Esophagus squamous epithelium (tissue), 5 donors: ENCODE measurements at regions not wholly inside any gene's neighbourhood (a gene's known extent, or its start where the extent isn't known, plus 50 kb on each side); places are given as distances from the start of the nearest gene placed in this dataset.

ENCODE experiments used
- DNase-seq: peaks from one replicate; lab custom pipeline; 2025; lab: John Stamatoyannopoulos, UW
- H3K27ac ChIP-seq, 4 donors: fragments of 200-600 bp; sonication (generic); one replicate each; pipeline ENCODE4 v1.5.1; 2016 to 2019; ENCODE audit warnings: mild to moderate bottlenecking in 1 of 4
- H3K27me3 ChIP-seq, 4 donors: fragments of 200-600 bp; sonication (generic); 1 replicate in 3 of 4; 2 replicates in 1 of 4; pipeline versions ENCODE4 v1.5.1 to v1.6.0; 2017 to 2021; ENCODE audit warnings: antibody characterized with exemption in 1 of 4
- H3K36me3 ChIP-seq, 3 donors: fragments of 200-600 bp; sonication (generic); one replicate each; pipeline ENCODE4 v1.5.1; 2016 to 2019
- H3K4me1 ChIP-seq, 3 donors: fragments of 200-600 bp; sonication (generic); one replicate each; pipeline ENCODE4 v1.5.1; 2017 to 2019
- H3K4me3 ChIP-seq, 4 donors: fragments of 200-600 bp; sonication (generic); 1 replicate in 3 of 4; 2 replicates in 1 of 4; pipeline ENCODE4 v1.5.1; 2016 to 2019; ENCODE audit warnings: mild to moderate bottlenecking in 2 of 4, moderate library complexity in 1 of 4
- H3K9me3 ChIP-seq, 3 donors: fragments of 200-600 bp; sonication (generic); one replicate each; pipeline ENCODE4 v1.5.1; 2016 to 2019
- CTCF ChIP-seq, 6 experiments: fragments of 450-650 bp in 4 of 6; fragments of 200-600 bp in 2 of 6; sonication (generic) in 2 of 6; IDR thresholded peaks; one replicate each; pipeline ENCODE4 v1.5.1; 2016 to 2019; ENCODE audit warnings: antibody characterized with exemption in 6 of 6, mild to moderate bottlenecking in 4 of 6, moderate library complexity in 4 of 6
- POLR2A ChIP-seq, 4 donors: fragments of 450-650 bp; IDR thresholded peaks; one replicate each; pipeline ENCODE4 v1.6.1; 2017; ENCODE audit warnings: antibody characterized with exemption in 4 of 4, mild to moderate bottlenecking in 4 of 4, moderate library complexity in 3 of 4
- WGBS, 2 donors: methylation state at CpG; one replicate each; pipeline ENCODE4 v1.1.5; 2018; 5-methylcytosine and 5-hydroxymethylcytosine counted together
- intact Hi-C: fragments of 100-400 bp; cut with DNase I; formaldehyde crosslinking; loops from one replicate; pipeline ENCODE4 v1.15.0; 2022
- donor health status: DM: yes; HTN: yes; CAD: no.

- Histone ChIP-seq H3K9me3 (no peaks in the 10 kb centered on the region), H3K4me3 (no peak overlapping the region), H3K27me3 (no peaks in the 10 kb centered on the region), H3K36me3 (no peaks in the 10 kb centered on the region), H3K4me1 (peaks cover 7 to 41% (median 7%) of the 10 kb centered on the region in 3 donors), H3K27ac (peak overlapping the region in 2 of 4 donors; percentile 43 to 54)
- intact Hi-C loops: no loop called here
- no peak for TF ChIP-seq CTCF (IDR thresholded peaks at IDR 0.05)
- 27 to 28% methylated on average over 8 of the region's 8 CpGs for WGBS, 2 donors
- DNase-seq: no peak
Observed at GRCh38 chr20:6590891-6591637, 176.4 kb upstream of the BMP2 start.

- Histone ChIP-seq H3K9me3 (no peaks in the 10 kb centered on the region), H3K4me3 (no peak overlapping the region), H3K36me3 (no peaks in the 10 kb centered on the region), H3K27ac (no peak overlapping the region), H3K27me3 (no peaks in the 10 kb centered on the region), H3K4me1 (peaks cover 3 to 19% (median 7%) of the 10 kb centered on the region in 3 donors)
- DNase-seq: no peak
- intact Hi-C loops: no loop called here
- 52 to 78% methylated on average over 2 of the region's 2 CpGs for WGBS, 2 donors
- no peak for TF ChIP-seq POLR2A (IDR thresholded peaks at IDR 0.05)
Observed at GRCh38 chr20:6588296-6588695, 179.2 kb upstream of the BMP2 start.

GRCh38 chr20:6583134-6583738 lies 184.2 kb upstream of the BMP2 start:
- no peaks in the 10 kb centered on the region for H3K36me3 ChIP-seq
- intact Hi-C loops: no loop called here

GRCh38 chr20:6582449-6582848 lies 185.0 kb upstream of the BMP2 start:
- DNase-seq: no peak
- intact Hi-C loops: no loop called here
- no peaks in the 10 kb centered on the region for H3K36me3 ChIP-seq
- H3K27me3 ChIP-seq: no peaks in the 10 kb centered on the region
- H3K27ac ChIP-seq: no peak overlapping the region
- H3K4me3 ChIP-seq: no peak overlapping the region
- TF ChIP-seq POLR2A (IDR thresholded peaks at IDR 0.05): no peak
- TF ChIP-seq CTCF (IDR thresholded peaks at IDR 0.05): no peak
- peaks cover 0 to 5% (median 0%) of the 10 kb centered on the region in 3 donors for H3K4me1 ChIP-seq
- no peaks in the 10 kb centered on the region for H3K9me3 ChIP-seq
- WGBS, 2 donors: 30 to 42% methylated on average over 2 of the region's 2 CpGs

More at GRCh38 chr20:6583134-6583738, 184.2 kb upstream of the BMP2 start:
- Histone ChIP-seq H3K27me3 (no peaks in the 10 kb centered on the region), H3K27ac (no peak overlapping the region), H3K4me3 (no peak overlapping the region), H3K4me1 (peaks cover 0 to 5% (median 0%) of the 10 kb centered on the region in 3 donors), H3K9me3 (no peaks in the 10 kb centered on the region)
- WGBS, 2 donors: 42 to 49% methylated on average over 5 to 6 of the region's 6 CpGs
- DNase-seq: no peak
- TF ChIP-seq POLR2A (IDR thresholded peaks at IDR 0.05): no peak
- TF ChIP-seq CTCF (IDR thresholded peaks at IDR 0.05): peak in 5 of 6 experiments; percentile 55 to 77 (median 64)

- H3K27ac ChIP-seq: no peak overlapping the region
- H3K27me3 ChIP-seq: no peaks in the 10 kb centered on the region
- no peak for DNase-seq
- H3K36me3 ChIP-seq: no peaks in the 10 kb centered on the region
- intact Hi-C loops: no loop called here
- TF ChIP-seq CTCF (IDR thresholded peaks at IDR 0.05): no peak
- no peak for TF ChIP-seq POLR2A (IDR thresholded peaks at IDR 0.05)
- H3K4me1 ChIP-seq: peaks cover 0 to 5% (median 0%) of the 10 kb centered on the region in 3 donors
- H3K9me3 ChIP-seq: no peaks in the 10 kb centered on the region
- WGBS, 2 donors: 48 to 64% methylated on average over 3 of the region's 4 CpGs
- H3K4me3 ChIP-seq: no peak overlapping the region
Observed at GRCh38 chr20:6580486-6580885, 187.0 kb upstream of the BMP2 start.
